HG03558 (cell line): ENCODE measurements at regions not wholly inside any gene's neighbourhood (a gene's known extent, or its start where the extent isn't known, plus 50 kb on each side); places are given as distances from the start of the nearest gene placed in this dataset.
"Not testable (repeated sequence)": the region's sequence is repeated elsewhere in the genome, so short reads cannot be mapped to it uniquely, and the experiment has no call there.

ENCODE experiments used
- ATAC-seq: cut with Tn5 transposase; IDR thresholded peaks from one replicate; pipeline ENCODE4 v1.9.1; 2021; ENCODE audit warnings: moderate number of reproducible peaks; ENCODE audit not compliant: unreplicated experiment; ENCODE audit errors: extremely low read depth

DNA sequence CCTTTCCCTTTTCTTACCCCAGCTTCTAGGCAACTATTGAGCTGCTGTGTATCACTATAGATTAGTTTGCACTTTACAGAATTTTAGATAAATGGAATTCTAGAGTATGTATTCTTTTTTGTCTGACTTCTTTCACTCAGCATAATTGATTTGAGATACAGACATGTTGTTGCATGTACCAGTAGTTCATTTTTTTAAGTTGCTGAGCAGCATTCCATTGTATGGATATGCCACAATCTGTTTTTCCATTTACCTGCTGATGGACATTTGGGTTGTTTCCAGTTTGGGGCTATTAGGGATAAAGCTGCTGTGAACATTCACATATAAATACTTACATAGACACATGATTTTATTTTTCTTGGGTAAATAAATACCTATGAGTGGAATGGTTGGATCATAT lies 135.7 kb downstream of the IGF1 start:
- no peak for ATAC-seq

DNA sequence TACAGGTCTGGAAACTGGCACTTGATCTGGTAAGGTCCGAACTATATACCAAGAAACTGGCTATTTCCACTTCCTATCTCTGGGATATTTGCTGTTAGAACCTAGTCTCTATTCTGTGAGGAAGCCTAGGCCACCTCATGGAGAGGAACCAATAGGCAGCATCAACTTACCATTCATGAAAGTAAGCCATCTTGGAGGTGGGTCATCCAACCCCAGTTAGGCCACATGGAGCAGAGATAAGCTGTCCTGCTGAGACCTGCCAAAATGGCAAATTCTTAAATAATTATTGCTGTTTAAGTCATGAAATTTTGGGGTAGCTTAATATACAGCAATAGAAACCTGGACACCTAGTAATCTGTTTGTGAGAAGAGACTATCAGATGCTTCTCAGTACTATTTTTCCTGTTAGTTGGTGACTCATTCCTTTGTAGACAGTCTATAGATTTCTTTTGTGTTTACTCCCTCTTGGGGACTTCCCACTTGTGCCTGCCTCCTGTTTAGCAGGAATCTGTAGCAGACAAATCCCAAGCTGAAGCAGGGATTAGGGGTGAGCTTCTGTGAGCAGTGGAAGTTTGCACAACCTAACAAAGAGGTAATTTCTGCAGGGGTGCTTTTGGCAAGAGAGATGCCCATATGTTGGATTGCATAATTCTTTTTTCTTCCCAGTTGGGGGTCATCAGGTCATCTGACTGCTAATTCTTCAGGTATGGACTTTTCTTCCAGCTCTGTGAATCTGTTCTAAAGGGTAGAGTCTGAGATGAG lies 136.8 kb downstream of the IGF1 start:
- no peak for ATAC-seq

DNA sequence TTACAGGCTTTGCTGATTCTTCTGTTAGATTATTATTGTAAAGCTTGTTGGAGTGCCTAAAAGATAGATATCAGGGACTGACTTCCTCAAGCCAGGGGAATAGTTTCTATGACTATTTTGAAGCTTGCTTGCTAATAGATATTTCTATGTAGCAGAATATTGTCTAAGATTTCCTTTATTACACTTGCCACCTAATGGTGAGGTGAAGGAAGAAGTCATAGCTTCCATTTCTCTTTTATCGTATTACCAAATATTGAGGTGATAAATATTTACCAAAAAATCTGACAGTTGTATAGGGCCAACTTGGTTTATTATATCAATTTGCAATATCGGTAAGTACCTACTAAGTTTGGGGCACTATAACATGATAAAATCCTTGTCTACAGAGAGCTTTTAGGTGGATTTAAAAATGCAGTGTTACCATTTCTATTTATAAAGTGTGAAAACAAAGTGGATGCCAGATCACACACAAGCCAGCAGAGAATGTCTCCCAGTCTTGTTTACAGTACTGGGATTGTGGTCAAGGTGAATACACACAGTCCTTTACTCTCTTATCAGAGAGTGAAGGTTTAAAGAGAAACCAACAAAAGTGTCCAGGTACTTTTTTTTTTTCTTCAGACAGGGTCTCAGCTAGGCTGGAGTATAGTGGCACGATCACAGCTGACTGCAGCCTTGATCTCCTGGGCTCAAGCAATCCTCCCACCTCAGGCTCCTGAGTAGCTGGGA lies 137.9 kb downstream of the IGF1 start:
- no peak for ATAC-seq

DNA sequence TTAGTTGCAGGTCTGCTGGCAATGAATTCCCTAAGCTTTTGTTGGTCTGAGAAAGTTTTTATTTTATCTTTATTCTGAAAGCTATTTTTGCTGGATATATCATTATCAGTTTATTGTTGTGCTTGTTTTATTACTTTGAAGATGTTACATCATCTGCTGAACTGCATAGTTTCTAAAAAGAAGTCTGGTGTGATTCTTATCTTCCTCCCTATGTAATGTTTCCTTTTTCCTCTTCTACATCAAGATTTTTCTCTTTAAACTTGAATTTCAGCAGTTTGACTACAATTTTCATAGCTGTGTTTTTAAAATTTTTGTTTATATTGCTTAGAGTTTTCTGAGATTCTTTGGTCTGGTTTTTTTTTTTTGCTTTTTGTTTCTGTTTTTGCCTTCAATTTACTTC lies 137.1 kb upstream of the PMCH start:
- ATAC-seq = no peak

DNA sequence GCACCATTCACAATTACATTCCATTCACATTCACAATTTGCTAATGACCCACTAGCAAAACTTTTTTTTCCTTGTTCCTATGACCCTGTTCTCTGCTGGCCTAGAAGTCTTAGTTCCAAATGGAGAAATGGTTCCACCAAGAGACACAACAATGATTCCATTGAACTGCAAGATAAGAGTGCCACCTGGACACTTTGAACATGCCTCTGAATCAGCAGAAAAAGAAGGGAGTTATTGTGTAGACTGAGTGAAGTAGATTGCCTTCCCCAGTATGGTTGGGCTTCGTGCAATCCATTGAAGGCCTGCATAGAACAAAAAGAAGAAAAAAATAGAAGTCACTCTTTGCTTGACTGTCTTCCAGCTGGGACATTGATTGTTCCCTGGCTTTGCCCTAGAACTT lies 133.8 kb upstream of the PMCH start:
- ATAC-seq = no peak

DNA sequence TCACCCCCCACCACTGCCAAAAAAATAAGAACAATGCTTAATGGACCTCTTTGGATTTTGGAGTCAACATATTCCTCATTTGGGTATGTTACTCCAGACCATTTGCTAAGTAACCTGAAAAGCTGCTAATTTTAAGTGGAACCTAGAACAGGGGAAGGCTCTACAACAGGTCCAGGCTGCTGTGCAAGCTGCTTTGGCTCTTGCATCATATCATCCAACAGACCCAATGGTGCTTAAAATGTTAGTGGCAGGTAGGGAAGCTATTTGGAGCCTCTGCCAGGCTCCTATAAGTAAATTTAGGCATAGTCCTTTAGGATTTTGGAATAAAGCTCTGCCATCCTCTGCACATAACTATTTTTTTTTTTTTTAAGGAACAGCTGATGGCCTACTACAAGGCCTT lies 132.2 kb upstream of the PMCH start:
- no peak for ATAC-seq

DNA sequence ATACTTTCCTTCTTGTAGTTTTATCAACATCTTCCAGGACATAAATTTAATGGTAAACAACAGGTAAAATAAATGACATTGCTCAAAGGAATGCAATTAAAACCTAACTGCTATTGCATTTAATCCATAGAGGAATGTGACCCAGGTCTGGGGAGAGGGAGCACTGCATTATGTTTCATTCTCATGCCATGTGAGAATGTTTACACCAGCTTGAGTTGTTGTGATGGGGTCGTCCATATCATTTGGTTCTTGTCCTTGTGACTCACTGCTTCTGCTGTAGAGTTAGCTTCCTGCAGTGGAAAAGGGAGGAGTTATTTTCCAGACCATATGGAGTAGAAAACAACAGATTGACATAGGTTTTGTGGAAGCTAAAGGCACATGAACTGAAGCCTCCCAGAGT lies 129.3 kb upstream of the PMCH start:
- ATAC-seq = no peak

DNA sequence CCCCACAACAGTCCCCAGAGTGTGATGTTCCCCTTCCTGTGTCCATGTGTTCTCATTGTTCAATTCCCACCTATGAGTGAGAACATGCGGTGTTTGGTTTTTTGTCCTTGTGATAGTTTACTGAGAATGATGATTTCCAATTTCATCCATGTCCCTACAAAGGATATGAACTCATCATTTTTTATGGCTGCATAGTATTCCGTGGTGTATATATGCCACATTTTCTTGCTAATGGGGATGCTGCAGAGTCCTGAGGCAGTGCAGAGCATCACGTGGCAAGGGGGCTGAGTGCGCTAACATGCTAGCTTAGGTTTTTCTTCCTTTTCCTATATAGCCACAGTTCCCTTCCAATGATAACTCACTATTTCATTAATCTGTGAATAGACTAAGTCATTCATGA lies 127.5 kb upstream of the PMCH start:
- not testable (repeated sequence) for ATAC-seq

DNA sequence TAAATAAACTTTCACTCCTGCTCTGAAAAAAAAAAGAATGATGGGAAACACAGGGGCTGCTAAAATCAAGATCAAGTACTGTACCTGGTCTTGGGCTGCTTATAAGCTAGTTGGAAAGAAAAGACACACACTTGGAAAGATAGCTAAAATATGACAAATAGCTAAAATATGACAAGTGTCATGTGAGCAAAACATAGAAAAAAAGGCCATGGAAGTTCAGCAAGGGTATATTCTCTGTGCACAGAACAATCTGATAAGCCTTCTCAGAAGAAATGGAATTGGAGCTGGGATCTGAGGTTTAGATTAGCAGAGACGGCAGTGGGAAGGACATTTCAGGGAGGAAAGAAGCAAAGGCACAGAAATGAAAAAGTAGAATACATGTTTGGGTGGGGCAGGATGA lies 126.2 kb upstream of the PMCH start:
- no peak for ATAC-seq

DNA sequence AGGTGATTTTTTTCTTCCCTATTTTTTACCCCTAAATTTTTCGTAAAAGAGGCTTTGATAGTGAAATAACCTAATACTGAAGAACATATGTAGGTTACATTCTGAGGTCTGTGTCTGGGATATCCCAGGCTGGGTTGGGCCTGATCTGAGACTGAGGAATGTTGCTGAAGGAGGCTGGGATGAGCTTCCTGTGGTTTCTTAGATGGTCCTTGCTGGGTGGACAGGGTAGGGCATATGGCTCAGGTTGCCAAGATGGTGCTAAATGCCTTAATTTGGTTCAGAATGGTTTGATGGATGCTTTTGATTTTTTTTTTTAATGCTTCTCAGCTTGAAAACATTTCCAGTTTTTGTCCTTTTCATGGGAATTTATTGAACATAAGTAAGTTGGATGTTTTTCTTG lies 124.6 kb upstream of the PMCH start:
- no peak for ATAC-seq

DNA sequence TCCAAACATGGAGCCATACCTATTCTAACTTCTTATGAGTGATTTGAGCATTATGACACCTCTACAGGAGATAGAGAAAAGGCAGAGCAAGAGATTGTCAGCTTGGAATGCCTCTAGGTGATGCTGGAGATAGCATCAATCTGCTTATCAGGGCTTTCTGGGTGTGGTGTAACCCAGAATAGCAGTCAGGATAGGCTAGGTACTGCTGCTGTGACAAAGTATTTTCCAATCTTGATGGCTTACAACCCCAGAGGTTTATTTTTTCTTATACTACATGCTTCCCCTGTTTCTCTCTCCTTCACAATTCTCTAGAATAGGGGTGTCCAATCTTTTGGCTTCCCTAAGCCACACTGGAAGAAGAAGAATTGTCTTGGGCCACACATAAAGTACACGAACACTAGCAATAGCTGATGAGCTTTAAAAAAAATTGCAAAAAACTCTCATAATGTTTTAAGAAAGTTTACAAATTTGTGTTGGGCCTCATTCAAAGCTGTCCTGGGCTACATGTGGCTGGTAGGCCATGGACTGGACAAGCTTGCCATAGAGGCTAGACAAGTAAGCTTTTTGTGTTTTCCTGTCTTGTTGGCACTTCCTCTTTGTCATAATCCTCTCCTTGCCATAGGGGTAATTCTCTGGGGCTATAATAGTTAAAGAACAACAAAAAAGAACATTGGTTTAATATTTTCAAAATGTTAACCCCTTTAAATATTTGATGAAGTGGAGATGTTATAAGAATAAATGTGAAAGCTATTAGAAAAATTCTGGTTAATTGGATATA lies 123.9 kb upstream of the PMCH start:
- no peak for ATAC-seq

DNA sequence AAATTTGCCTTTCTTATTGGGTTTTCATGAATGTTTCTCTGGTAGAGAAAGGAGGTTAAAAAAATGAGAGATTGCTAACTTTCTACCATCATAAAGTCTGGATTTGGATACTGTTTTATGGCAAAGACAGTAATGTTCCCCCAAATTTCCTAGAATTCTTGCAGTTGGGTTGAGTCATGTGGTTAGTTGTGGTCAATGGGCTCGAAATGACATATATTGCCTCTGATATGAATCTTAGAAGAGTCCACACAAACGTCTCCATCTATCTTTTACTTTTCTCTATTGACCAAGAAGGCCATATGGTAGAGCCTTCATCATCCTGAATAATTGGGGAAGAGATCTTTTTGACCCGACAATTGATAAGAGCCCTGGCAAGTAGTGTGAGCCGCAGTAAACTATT lies 119.5 kb upstream of the PMCH start:
- no peak for ATAC-seq

DNA sequence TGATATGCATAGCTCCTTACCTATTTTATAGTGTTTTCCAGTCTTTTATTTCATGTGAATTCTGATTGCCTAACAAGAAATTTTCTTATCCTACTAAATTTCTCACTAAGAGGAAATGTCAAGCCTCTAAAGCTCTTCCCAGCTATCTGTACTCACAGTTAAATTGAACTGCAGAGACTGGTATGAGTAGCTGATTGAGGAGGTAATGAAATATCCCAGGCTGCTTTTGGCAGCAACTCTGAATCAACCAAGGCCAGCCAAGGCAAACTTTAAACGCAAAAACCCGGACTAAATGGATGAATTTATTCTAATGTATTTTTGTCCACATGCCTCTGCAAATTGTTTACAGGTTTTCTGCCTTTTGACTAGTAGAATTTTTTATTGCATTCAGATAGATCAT lies 119.1 kb upstream of the PMCH start:
- ATAC-seq = no peak

DNA sequence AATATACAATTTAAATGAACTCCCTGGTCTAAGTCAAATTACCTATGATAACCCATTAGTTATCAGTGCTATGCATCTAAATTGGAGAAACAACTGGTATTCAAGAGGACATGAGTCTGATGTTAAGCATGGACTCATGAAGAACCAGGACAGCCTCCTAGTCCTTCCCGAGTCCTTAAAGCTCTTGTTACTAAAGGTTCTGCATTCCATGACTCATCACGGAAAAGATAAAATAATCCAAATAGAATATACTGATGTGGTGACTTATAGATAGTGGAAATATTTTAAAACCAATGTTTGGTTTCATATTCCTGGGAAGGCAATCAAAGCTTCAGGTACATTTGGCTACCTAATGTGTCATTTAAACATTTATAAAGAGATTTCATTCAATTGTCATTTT lies 117.2 kb upstream of the PMCH start:
- ATAC-seq = no peak

DNA sequence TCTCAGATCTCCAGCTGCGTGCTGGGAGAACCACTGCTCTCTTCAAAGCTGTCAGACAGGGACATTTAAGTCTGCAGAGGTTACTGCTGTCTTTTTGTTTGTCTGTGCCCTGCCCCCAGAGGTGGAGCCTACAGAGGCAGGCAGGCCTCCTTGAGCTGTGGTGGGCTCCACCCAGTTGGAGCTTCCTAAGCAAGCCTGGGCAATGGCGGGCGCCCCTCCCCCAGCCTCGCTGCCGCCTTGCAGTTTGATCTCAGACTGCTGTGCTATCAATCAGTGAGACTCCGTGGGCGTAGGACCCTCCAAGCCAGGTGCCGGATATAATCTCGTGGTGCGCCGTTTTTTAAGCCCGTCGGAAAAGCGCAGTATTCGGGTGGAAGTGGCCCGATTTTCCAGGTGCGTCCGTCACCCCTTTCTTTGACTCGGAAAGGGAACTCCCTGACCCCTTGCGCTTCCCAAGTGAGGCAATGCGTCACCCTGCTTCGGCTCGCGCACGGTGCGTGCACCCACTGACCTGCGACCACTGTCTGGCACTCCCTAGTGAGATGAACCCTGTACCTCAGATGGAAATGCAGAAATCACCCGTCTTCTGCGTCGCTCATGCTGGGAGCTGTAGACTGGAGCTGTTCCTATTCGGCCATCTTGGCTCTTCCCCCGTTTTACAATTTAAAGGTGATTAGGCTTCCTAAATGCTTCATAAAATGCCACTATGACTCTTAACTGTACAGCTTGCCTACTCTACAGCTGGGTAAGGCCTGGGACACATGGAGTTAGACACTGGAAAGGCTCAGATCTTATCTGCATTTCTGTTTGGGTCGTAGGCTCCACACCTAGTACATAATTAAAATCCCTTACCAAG lies 115.7 kb upstream of the PMCH start:
- not testable (repeated sequence) for ATAC-seq

DNA sequence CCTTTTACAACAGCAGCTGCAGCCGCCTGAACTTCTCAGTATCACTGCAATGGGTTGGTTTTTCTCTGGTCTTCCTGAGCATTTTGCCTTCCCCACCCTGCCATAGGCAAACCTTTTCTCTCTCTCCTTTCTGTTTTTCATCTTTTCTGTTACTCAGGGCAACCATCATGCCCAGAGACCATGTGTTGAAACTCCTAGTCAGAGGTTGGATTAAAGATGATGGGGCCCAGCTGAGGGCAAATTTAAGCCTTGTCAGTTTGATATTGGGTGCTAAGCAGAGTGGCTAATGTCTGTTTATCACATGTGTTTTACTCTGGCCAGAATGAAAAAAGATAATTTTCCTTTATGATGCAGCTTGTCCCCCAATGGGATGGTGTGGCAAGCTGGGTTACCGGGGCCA lies 107.9 kb upstream of the PMCH start:
- no peak for ATAC-seq

DNA sequence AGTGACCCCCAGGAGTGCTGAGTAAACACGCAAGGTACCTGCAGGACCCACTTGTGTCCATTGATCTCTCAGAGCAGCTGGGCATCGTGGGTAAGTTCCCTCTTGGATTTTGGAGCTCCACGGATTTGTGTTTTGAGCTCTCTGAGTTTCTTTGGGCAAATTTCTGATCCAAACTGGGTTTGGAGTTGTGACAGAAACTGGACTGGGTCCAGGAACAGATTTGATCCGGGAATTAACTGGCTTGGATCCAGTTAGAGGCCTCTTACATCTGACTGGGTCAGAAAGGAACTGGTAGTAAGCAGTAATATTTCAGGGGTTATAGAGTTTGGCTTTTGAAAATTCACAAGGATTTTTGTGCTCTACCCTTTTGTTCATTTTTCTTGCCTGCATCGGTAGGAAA lies 107.0 kb upstream of the PMCH start:
- not testable (repeated sequence) for ATAC-seq

DNA sequence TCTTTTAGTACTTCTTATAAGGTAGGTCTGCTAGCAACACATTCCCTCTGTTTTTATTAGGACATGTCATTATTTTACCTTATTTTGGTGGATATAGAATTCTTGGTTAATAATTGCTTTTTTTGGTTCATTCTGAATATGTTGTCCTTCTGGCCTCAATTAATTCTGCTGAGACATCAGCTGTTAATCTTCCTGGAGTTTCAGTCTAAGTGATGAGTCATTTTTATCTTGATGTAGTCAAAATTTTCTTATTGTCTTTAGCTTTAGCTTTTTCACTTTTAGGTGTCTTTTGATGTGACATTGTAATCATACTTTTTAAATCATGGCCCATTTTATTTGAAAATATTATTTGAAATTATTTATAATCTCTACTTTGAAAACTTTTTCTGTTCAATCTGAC lies 104.9 kb upstream of the PMCH start:
- no peak for ATAC-seq

DNA sequence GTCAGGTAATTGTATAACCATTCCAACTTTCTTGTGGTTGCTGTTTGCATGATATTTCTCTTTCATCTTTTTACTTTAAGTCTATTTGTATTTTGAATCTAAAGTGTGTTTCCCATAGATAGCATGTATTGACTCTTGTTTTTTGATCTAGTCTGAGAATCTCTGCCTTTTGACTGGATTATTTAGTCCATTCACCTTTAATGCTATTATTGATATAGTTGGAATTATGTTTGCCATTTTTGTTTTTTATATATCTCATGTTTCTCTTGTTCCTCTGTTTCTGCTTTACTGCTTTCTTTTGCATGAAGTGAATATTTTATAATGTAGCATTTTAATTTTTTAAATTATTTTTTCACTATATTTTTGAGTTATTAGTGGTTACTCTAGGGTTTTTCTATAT lies 103.9 kb upstream of the PMCH start:
- ATAC-seq = no peak

DNA sequence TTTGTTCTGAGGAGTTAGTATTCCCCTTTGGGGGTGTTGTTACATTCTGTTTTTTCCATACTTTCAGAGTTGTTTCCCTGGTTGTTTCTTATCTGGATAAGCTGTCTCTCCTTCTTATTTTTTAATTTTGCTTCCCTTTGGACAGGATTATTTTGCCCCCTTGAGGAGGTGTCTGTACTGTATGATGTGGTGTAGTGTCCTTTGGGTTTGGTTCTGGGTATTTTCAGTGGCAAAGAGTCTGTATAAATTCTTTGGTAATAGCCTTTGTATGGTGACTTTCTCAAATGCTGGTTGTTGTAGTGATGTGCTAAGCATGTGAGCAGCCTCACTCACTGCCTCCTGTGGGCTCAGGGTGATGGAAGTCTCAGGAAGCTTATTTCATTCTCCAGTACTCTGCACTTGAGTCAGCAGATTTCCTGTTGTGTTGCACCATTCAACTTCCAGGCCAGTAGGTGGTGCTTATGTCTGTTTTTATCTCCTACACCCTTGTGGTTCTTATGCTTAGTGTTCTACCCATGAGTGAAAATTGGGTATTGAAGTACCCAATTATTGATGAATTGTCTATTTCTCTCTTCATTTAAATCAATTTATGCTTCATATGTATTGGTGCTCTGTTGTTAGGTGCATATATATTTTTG lies 103.3 kb upstream of the PMCH start:
- ATAC-seq = peak; percentile 91
